ENCODE measurements at regions not wholly inside any gene's neighbourhood (a gene's known extent, or its start where the extent isn't known, plus 50 kb on each side); places are given as distances from the start of the nearest gene placed in this dataset.

- DNase-seq = no peak
- ATAC-seq = no peak
- no peaks in the 10 kb centered on the region for H3K27me3 ChIP-seq
- in situ Hi-C loops (cut with MboI; ENCODE audit: low sequenced_read_pairs in 4 of 4) = no loop called here
- H3K4me3 ChIP-seq = no peak overlapping the region
- intact Hi-C loops (cut with DNase I; ENCODE audit: low total_unique reads) = no loop called here
- no peak for TF ChIP-seq CTCF (IDR thresholded peaks at IDR 0.05 in 4 of 5, conservative IDR thresholded peaks at IDR 0.05 in 1 of 5)
- TF ChIP-seq POLR2A (IDR thresholded peaks at IDR 0.05) = no peak
- no peaks in the 10 kb centered on the region for H3K9me3 ChIP-seq
- no peak overlapping the region for H3K27ac ChIP-seq
- H3K36me3 ChIP-seq = no peaks in the 10 kb centered on the region
- H3K4me1 ChIP-seq = peaks cover 0 to 3% of the 10 kb centered on the region in 2 donors
These were observed 67.4 kb upstream of the INPP4B start for GRCh38 chr4:142913461-142914030.

- intact Hi-C loops (cut with DNase I; ENCODE audit: low total_unique reads) = no loop called here
- Histone ChIP-seq H3K36me3 (no peaks in the 10 kb centered on the region), H3K4me3 (no peak overlapping the region), H3K9me3 (no peaks in the 10 kb centered on the region), H3K27ac (no peak overlapping the region), H3K4me1 (no peaks in the 10 kb centered on the region), H3K27me3 (no peaks in the 10 kb centered on the region)
- in situ Hi-C loops (cut with MboI; ENCODE audit: low sequenced_read_pairs in 4 of 4) = no loop called here
- ATAC-seq (no peak), DNase-seq (no peak)
- TF ChIP-seq CTCF (IDR thresholded peaks at IDR 0.05 in 4 of 5, conservative IDR thresholded peaks at IDR 0.05 in 1 of 5) (no peak), POLR2A (IDR thresholded peaks at IDR 0.05) (no peak)
These were observed 71.6 kb upstream of the INPP4B start for GRCh38 chr4:142917678-142918077.

GRCh38 chr4:142922720-142923119 is 76.6 kb upstream of the INPP4B start:
- TF ChIP-seq POLR2A (IDR thresholded peaks at IDR 0.05) = no peak
- no peak for TF ChIP-seq CTCF (IDR thresholded peaks at IDR 0.05 in 4 of 5, conservative IDR thresholded peaks at IDR 0.05 in 1 of 5)
- Histone ChIP-seq H3K27me3 (no peaks in the 10 kb centered on the region), H3K4me1 (no peaks in the 10 kb centered on the region), H3K36me3 (no peaks in the 10 kb centered on the region), H3K27ac (no peak overlapping the region), H3K4me3 (no peak overlapping the region), H3K9me3 (no peaks in the 10 kb centered on the region)
- DNase-seq (no peak), ATAC-seq (no peak)
- in situ Hi-C loops (cut with MboI; ENCODE audit: low sequenced_read_pairs in 4 of 4) (no loop called here), intact Hi-C loops (cut with DNase I; ENCODE audit: low total_unique reads) (no loop called here)

- intact Hi-C loops (cut with DNase I; ENCODE audit: low total_unique reads) (no loop called here), in situ Hi-C loops (cut with MboI; ENCODE audit: low sequenced_read_pairs in 4 of 4) (no loop called here)
- Histone ChIP-seq H3K9me3 (no peaks in the 10 kb centered on the region), H3K36me3 (no peaks in the 10 kb centered on the region), H3K27me3 (no peaks in the 10 kb centered on the region), H3K27ac (no peak overlapping the region), H3K4me1 (no peaks in the 10 kb centered on the region), H3K4me3 (no peak overlapping the region)
- no peak for DNase-seq
- TF ChIP-seq POLR2A (IDR thresholded peaks at IDR 0.05) (no peak), CTCF (IDR thresholded peaks at IDR 0.05 in 4 of 5, conservative IDR thresholded peaks at IDR 0.05 in 1 of 5) (no peak)
- no peak for ATAC-seq
These were observed 77.5 kb upstream of the INPP4B start for GRCh38 chr4:142923619-142924018.

- no peaks in the 10 kb centered on the region for H3K27me3 ChIP-seq
- ATAC-seq (no peak), DNase-seq (no peak)
- H3K4me1 ChIP-seq = no peaks in the 10 kb centered on the region
- no peak overlapping the region for H3K27ac ChIP-seq
- no peaks in the 10 kb centered on the region for H3K36me3 ChIP-seq
- TF ChIP-seq POLR2A (IDR thresholded peaks at IDR 0.05) (no peak), CTCF (IDR thresholded peaks at IDR 0.05 in 4 of 5, conservative IDR thresholded peaks at IDR 0.05 in 1 of 5) (no peak)
- no peak overlapping the region for H3K4me3 ChIP-seq
- intact Hi-C loops (cut with DNase I; ENCODE audit: low total_unique reads) = no loop called here
- in situ Hi-C loops (cut with MboI; ENCODE audit: low sequenced_read_pairs in 4 of 4) = no loop called here
- H3K9me3 ChIP-seq = no peaks in the 10 kb centered on the region
These were observed 79.1 kb upstream of the INPP4B start for GRCh38 chr4:142925161-142925560.

All from gastrocnemius medialis (tissue), 4 donors.